ENCODE measurements at regions not wholly inside any gene's neighbourhood (a gene's known extent, or its start where the extent isn't known, plus 50 kb on each side); places are given as distances from the start of the nearest gene placed in this dataset.
A peak's percentile ranks its signal among the peaks of the same experiment; 100 is the strongest.

GRCh38 chr20:60064554-60065196, 106.5 kb downstream of the CDH26 start:
- H3K27ac ChIP-seq, result no peak overlapping the region
- H3K4me3 ChIP-seq, result no peak overlapping the region
- no peak for DNase-seq
- H3K36me3 ChIP-seq, result no peaks in the 10 kb centered on the region
- H3K9me3 ChIP-seq (replicated peaks), result no peaks in the 10 kb centered on the region
- peaks cover 15% of the 10 kb centered on the region for H3K27me3 ChIP-seq
- H3K4me1 ChIP-seq, result peaks cover 7% of the 10 kb centered on the region; the same call in 1 of the 2 replicates

- no peak for DNase-seq
- Histone ChIP-seq H3K4me1 (peaks cover 7% of the 10 kb centered on the region; the same call in 1 of the 2 replicates), H3K27me3 (peaks cover 25% of the 10 kb centered on the region), H3K4me3 (no peak overlapping the region), H3K27ac (no peak overlapping the region), H3K36me3 (no peaks in the 10 kb centered on the region), H3K9me3 (replicated peaks) (no peaks in the 10 kb centered on the region)
These were observed 107.7 kb downstream of the CDH26 start for GRCh38 chr20:60065741-60066437.

DNA sequence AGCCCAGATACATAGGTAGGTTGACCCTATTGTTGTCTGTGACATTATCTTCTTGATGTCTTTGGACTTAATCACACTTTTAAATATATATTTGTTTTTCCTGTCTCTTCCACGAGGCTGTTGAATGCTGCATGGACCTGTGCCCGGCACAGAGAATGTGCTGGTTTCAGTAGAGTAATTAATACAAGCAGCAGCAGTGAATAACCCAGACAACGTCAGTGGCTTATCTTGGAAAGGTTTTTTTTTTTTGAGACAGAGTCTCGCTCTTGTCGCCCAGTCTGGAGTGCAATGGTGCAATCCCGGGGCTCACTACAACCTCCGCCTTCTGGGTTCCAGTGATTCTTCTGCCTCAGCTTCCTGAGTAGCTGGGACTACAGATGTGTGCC, 108.2 kb downstream of the CDH26 start:
- DNase-seq, result no peak
- Histone ChIP-seq H3K27me3 (peaks cover 25% of the 10 kb centered on the region), H3K27ac (no peak overlapping the region), H3K36me3 (no peaks in the 10 kb centered on the region), H3K4me1 (peaks cover 7% of the 10 kb centered on the region; the same call in 1 of the 2 replicates), H3K4me3 (no peak overlapping the region), H3K9me3 (replicated peaks) (no peaks in the 10 kb centered on the region)

- Histone ChIP-seq H3K9me3 (replicated peaks) (no peaks in the 10 kb centered on the region), H3K27ac (no peak overlapping the region), H3K27me3 (peaks cover 25% of the 10 kb centered on the region), H3K4me3 (no peak overlapping the region), H3K36me3 (no peaks in the 10 kb centered on the region), H3K4me1 (peaks cover 6% of the 10 kb centered on the region)
- DNase-seq, result no peak
These were observed 110.3 kb downstream of the CDH26 start for GRCh38 chr20:60068509-60068908.

DNA sequence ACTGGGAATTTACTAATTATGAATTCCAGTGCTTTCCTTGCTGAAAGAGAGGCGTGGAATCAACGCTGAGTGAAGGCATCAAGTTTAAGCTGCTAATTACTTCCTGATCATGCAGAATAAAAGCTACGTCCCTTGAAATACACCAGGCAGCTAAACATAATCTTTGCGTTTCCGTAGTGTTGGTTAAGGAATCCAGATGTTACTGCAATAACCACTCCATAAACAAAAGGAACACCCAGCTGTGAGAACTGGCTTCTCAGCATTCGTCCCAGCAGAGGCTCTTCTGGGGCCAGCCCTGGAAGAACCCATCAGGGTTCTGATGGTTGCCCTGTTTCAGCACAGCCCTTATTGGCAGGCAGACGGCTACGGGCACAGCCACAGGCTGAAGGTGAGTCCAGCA, 111.4 kb downstream of the CDH26 start:
- H3K4me3 ChIP-seq, result no peak overlapping the region
- no peak overlapping the region for H3K27ac ChIP-seq
- H3K27me3 ChIP-seq, result peaks cover 25% of the 10 kb centered on the region
- H3K4me1 ChIP-seq, result peaks cover 6% of the 10 kb centered on the region
- no peak for DNase-seq
- no peaks in the 10 kb centered on the region for H3K9me3 ChIP-seq (replicated peaks)
- no peaks in the 10 kb centered on the region for H3K36me3 ChIP-seq

GRCh38 chr20:60070791-60071190, 112.6 kb downstream of the CDH26 start:
- DNase-seq, result no peak
- Histone ChIP-seq H3K27ac (no peak overlapping the region), H3K27me3 (peaks cover 21% of the 10 kb centered on the region), H3K36me3 (no peaks in the 10 kb centered on the region), H3K4me3 (no peak overlapping the region), H3K9me3 (replicated peaks) (no peaks in the 10 kb centered on the region), H3K4me1 (peaks cover 6% of the 10 kb centered on the region)

GRCh38 chr20:60071965-60072364, 113.7 kb downstream of the CDH26 start:
- H3K27ac ChIP-seq, result no peak overlapping the region
- H3K36me3 ChIP-seq, result no peaks in the 10 kb centered on the region
- peaks cover 21% of the 10 kb centered on the region for H3K27me3 ChIP-seq
- H3K4me3 ChIP-seq, result no peak overlapping the region
- peaks cover 6% of the 10 kb centered on the region for H3K4me1 ChIP-seq
- DNase-seq, result peak; percentile 64 to 81
- no peaks in the 10 kb centered on the region for H3K9me3 ChIP-seq (replicated peaks)

DNA sequence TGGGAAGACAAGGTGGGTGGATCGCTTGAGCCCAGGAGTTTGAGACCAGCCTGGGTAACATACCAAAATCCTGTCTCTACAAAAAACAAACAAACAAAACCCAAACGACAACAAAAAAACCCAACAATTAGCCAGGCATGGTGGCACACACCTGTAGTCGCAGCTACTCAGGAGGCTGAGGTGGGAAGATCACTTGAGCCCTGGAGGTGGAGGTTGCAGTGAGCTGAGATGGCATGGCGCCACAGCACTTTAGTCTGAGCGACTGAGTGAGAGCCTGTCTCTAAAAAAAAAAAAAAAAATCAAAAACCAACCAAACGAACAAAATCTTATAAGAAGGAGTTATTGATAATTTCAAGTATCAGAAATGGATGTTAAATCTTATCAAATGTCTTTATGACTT, 114.9 kb downstream of the CDH26 start:
- Histone ChIP-seq H3K27ac (no peak overlapping the region), H3K9me3 (replicated peaks) (no peaks in the 10 kb centered on the region), H3K4me1 (peaks cover 6% of the 10 kb centered on the region), H3K27me3 (peaks cover 15% of the 10 kb centered on the region), H3K4me3 (no peak overlapping the region), H3K36me3 (no peaks in the 10 kb centered on the region)
- DNase-seq, result no peak

GRCh38 chr20:60073504-60073903, 115.3 kb downstream of the CDH26 start:
- Histone ChIP-seq H3K27me3 (peaks cover 11% of the 10 kb centered on the region), H3K9me3 (replicated peaks) (no peaks in the 10 kb centered on the region), H3K27ac (no peak overlapping the region), H3K4me3 (no peak overlapping the region), H3K36me3 (no peaks in the 10 kb centered on the region), H3K4me1 (peaks cover 6% of the 10 kb centered on the region)
- DNase-seq, result no peak

DNA sequence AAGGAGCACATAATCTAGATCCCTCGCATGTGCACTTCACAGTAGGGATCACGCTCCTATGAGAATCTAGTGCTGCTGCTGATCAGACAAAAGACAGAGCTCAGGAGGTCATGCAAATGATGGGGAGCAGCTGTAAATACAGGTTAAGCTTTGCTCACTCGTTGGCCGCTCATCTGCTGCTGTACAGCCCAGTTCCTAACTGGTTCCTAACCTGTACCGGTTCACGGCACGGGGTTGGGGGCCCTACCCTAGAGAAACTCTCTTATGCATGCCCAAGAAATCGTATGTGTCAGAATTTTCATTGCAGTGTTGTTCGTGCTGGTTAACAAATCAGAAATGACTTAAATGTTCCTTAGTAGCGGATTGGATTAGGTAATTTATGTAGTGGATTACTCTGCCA, 116.1 kb downstream of the CDH26 start:
- no peak for DNase-seq
- peaks cover 10% of the 10 kb centered on the region for H3K27me3 ChIP-seq
- no peaks in the 10 kb centered on the region for H3K9me3 ChIP-seq (replicated peaks)
- H3K36me3 ChIP-seq, result no peaks in the 10 kb centered on the region
- no peak overlapping the region for H3K27ac ChIP-seq
- H3K4me1 ChIP-seq, result peaks cover 6% of the 10 kb centered on the region
- no peak overlapping the region for H3K4me3 ChIP-seq

DNA sequence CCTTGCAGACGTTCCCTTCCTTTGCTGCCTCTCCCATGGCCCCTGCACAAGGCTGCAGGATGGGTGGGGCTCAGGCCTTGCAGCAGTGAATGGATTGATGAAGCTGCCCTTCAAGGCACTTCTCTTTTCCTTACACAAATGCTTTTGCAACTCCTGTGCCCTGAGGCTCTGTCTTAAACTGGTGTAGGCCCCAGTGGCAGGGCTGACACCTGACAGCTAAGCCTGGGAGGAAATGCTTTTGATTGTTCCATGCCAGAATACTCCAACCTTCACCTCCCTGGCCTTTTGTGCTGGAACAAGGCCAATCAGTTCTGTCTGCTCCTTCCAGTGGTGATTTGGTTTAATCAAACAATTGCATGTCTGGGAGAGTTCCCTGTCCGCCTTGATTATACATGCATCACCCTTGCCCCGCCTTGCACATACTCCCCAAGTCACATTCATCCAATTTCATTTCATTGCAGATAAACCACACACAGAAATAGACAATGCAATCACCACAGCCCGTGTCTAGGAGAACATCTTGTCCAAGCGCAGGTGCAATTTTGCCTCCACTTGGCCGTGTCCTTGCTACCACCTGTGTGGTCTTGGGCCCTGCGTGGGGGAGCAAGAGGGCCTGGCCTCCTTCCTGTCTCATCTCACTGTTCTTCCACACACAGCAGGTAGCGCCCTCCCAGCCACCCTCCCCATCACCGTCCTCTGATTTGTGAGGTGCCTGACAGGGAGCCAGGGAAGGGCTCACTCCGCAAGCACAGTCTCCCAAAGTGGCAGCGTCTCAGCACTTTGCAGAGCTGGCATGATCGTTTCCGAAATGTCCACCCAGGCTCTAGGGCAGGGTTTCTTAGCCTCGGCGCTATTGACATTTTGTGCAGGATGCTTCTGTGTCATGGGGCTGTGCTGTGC, 120.4 kb downstream of the CDH26 start:
- no peak overlapping the region for H3K27ac ChIP-seq
- H3K27me3 ChIP-seq, result peaks cover 11% of the 10 kb centered on the region; the same call in 1 of the 2 replicates
- DNase-seq, result no peak
- H3K4me1 ChIP-seq, result no peaks in the 10 kb centered on the region
- no peaks in the 10 kb centered on the region for H3K36me3 ChIP-seq
- H3K4me3 ChIP-seq, result no peak overlapping the region
- no peaks in the 10 kb centered on the region; the same call in none of the 2 replicates for H3K9me3 ChIP-seq (replicated peaks)

DNA sequence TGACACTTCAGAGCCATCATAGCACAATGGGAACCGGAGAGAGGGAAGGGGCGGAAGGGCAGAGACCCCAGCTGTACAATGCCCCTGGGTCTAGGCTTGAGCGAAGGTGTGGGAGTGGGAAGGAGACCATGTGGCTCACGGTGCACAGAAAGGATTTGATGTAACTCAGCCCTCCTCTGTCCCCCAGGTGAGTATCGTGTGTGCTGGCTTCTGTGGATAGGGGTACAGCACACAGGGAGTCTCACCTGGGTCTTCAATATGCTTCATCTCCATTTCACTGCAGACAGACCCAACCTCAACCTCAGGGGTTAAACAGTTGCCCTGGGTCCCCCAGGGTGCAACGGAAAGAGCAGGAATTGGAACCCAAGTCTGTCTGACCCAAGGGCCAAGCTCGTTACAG, 122.2 kb downstream of the CDH26 start:
- Histone ChIP-seq H3K9me3 (replicated peaks) (no peaks in the 10 kb centered on the region; the same call in none of the 2 replicates), H3K36me3 (no peaks in the 10 kb centered on the region), H3K4me1 (no peaks in the 10 kb centered on the region), H3K27me3 (peaks cover 14% of the 10 kb centered on the region; the same call in 1 of the 2 replicates), H3K27ac (no peak overlapping the region), H3K4me3 (no peak overlapping the region)
- no peak for DNase-seq

GRCh38 chr20:60085551-60086132, 127.4 kb downstream of the CDH26 start:
- Histone ChIP-seq H3K36me3 (no peaks in the 10 kb centered on the region), H3K9me3 (replicated peaks) (no peaks in the 10 kb centered on the region; the same call in none of the 2 replicates), H3K27me3 (peaks cover 25% of the 10 kb centered on the region; the same call in 1 of the 2 replicates), H3K27ac (no peak overlapping the region), H3K4me1 (no peaks in the 10 kb centered on the region), H3K4me3 (no peak overlapping the region)
- no peak for DNase-seq

- no peak for DNase-seq
- Histone ChIP-seq H3K36me3 (no peaks in the 10 kb centered on the region), H3K27me3 (peaks cover 21% of the 10 kb centered on the region; the same call in 1 of the 2 replicates), H3K9me3 (replicated peaks) (no peaks in the 10 kb centered on the region; the same call in 1 of the 2 replicates), H3K27ac (no peak overlapping the region), H3K4me1 (no peaks in the 10 kb centered on the region), H3K4me3 (no peak overlapping the region)
These were observed 128.8 kb downstream of the CDH26 start for GRCh38 chr20:60086821-60087562.
